ENCODE measurements at regions not wholly inside any gene's neighbourhood (a gene's known extent, or its start where the extent isn't known, plus 50 kb on each side); places are given as distances from the start of the nearest gene placed in this dataset.

- H3K36me3 Mint-ChIP-seq (ENCODE audit: low read depth): no peaks in the 10 kb centered on the region
- ChIA-PET POLR2A (no interaction called here), CTCF (interaction anchor here (1.2 kb wide), 1 partner anchor 20 kb away, joined by 3 read pairs; no protein-coding TSS in a partner anchor)
- no peaks in the 10 kb centered on the region for H3K9me3 Mint-ChIP-seq
- Histone ChIP-seq H3K4me3 (ENCODE audit: low read length) (no peak overlapping the region), H3K27ac (ENCODE audit: low read depth in 1 of 2, low read length in 2 of 2) (no peak overlapping the region), H3K4me1 (ENCODE audit: insufficient read depth, low read length) (no peaks in the 10 kb centered on the region), H3K27me3 (ENCODE audit: control insufficient read depth in 1 of 2, insufficient read depth in 2 of 2, low read length in 2 of 2) (no peaks in the 10 kb centered on the region), H3K36me3 (ENCODE audit: insufficient read depth, low read length) (no peaks in the 10 kb centered on the region), H3K9me3 (ENCODE audit: control insufficient read depth in 1 of 2, insufficient read depth in 1 of 2, low read length in 2 of 2) (no peaks in the 10 kb centered on the region)
- ATAC-seq (ENCODE audit: poor library complexity): no peak
- intact Hi-C loops (cut with DNase I, micrococcal nuclease): no loop called here
- peaks cover 5% of the 10 kb centered on the region for H3K4me1 Mint-ChIP-seq (ENCODE audit: low read depth)
- no peak for DNase-seq
- no peak overlapping the region for H3K27ac Mint-ChIP-seq
- TF ChIP-seq CTCF (IDR thresholded peaks at IDR 0.05): no peak
- no peak overlapping the region for H3K4me3 Mint-ChIP-seq
- peaks cover 10% of the 10 kb centered on the region for H3K27me3 Mint-ChIP-seq
Measured at GRCh38 chr5:88557881-88558280, 289.2 kb upstream of the TMEM161B start.

DNA sequence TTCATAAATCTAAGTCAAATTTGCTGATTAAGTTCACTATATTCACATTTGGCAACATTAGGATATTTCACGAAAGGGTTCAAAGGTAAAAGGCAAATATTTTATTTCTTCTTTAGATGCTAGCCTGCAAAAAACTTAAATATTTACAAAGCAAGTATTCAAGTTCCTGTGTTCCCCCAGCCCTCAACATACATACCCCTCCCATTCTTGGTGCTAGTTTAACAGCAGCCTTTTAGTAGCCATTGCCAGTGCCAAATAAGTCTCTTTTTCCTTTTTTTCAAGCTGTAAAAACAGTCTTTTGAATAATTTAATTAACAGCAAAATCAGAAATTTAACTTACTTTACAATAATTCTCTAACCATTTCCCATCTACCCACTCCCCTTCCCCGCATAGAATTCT, 288.5 kb upstream of the TMEM161B start:
- intact Hi-C loops (cut with DNase I, micrococcal nuclease): no loop called here
- ATAC-seq (ENCODE audit: poor library complexity): no peak

DNA sequence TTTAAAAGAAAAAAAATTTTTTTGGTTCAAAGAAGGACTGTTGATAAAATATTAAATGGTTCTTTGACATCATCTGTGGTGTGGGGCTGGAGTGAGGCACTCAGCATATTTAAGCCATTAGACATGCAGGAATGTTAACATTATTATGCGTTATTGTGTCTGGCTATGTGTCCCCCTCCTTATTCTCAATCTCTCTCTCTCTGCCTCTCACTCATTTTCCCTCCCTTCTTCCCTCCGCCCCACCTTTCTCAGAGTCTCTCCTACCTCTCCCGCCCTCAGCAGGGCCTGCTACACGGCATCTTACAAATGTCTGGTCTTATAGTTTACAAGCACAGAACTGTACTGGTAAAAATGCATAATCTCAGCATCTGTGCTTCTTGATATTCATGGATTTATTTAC, 287.8 kb upstream of the TMEM161B start:
- CTCF ChIA-PET: no interaction called here
- Histone ChIP-seq H3K9me3 (ENCODE audit: control insufficient read depth in 1 of 2, insufficient read depth in 1 of 2, low read length in 2 of 2) (no peaks in the 10 kb centered on the region), H3K4me3 (ENCODE audit: low read length) (no peak overlapping the region), H3K4me1 (ENCODE audit: insufficient read depth, low read length) (no peaks in the 10 kb centered on the region), H3K27ac (ENCODE audit: low read depth in 1 of 2, low read length in 2 of 2) (no peak overlapping the region), H3K27me3 (ENCODE audit: control insufficient read depth in 1 of 2, insufficient read depth in 2 of 2, low read length in 2 of 2) (no peaks in the 10 kb centered on the region), H3K36me3 (ENCODE audit: insufficient read depth, low read length) (no peaks in the 10 kb centered on the region)
- TF ChIP-seq CTCF (IDR thresholded peaks at IDR 0.05): no peak
- Mint-ChIP-seq H3K27me3 (peaks cover 5% of the 10 kb centered on the region), H3K9me3 (no peaks in the 10 kb centered on the region), H3K27ac (no peak overlapping the region), H3K4me1 (ENCODE audit: low read depth) (peaks cover 5% of the 10 kb centered on the region), H3K36me3 (ENCODE audit: low read depth) (no peaks in the 10 kb centered on the region), H3K4me3 (no peak overlapping the region)
- DNase-seq (no peak), ATAC-seq (ENCODE audit: poor library complexity) (no peak)
- POLR2A ChIA-PET: no interaction called here
- intact Hi-C loops (cut with DNase I, micrococcal nuclease): no loop called here

More for the DNA sequence above, 288.5 kb upstream of the TMEM161B start:
- Mint-ChIP-seq H3K4me3 (no peak overlapping the region), H3K9me3 (no peaks in the 10 kb centered on the region), H3K27ac (no peak overlapping the region), H3K36me3 (ENCODE audit: low read depth) (no peaks in the 10 kb centered on the region), H3K4me1 (ENCODE audit: low read depth) (peaks cover 5% of the 10 kb centered on the region), H3K27me3 (peaks cover 5% of the 10 kb centered on the region)
- ChIA-PET CTCF (interaction anchor here (1.2 kb wide), 1 partner anchor 20 kb away, joined by 3 read pairs; no protein-coding TSS in a partner anchor), POLR2A (no interaction called here)
- DNase-seq: no peak
- Histone ChIP-seq H3K4me3 (ENCODE audit: low read length) (no peak overlapping the region), H3K36me3 (ENCODE audit: insufficient read depth, low read length) (no peaks in the 10 kb centered on the region), H3K9me3 (ENCODE audit: control insufficient read depth in 1 of 2, insufficient read depth in 1 of 2, low read length in 2 of 2) (no peaks in the 10 kb centered on the region), H3K27me3 (ENCODE audit: control insufficient read depth in 1 of 2, insufficient read depth in 2 of 2, low read length in 2 of 2) (no peaks in the 10 kb centered on the region), H3K4me1 (ENCODE audit: insufficient read depth, low read length) (no peaks in the 10 kb centered on the region), H3K27ac (ENCODE audit: low read depth in 1 of 2, low read length in 2 of 2) (no peak overlapping the region)
- TF ChIP-seq CTCF (IDR thresholded peaks at IDR 0.05): no peak

Measured in CD4-positive, alpha-beta T cell (primary cell).